Prostate gland (tissue), 2 donors: ENCODE measurements at regions not wholly inside any gene's neighbourhood (a gene's known extent, or its start where the extent isn't known, plus 50 kb on each side); places are given as distances from the start of the nearest gene placed in this dataset.

Experiments used
- DNase-seq: peaks from one replicate; pipeline ENCODE4 v3.0.0-alpha.2; 2019; ENCODE audit warnings: low spot score
- H3K27ac ChIP-seq, 2 donors: fragments of 200-600 bp; sonication (generic); 2 replicates each; pipeline ENCODE4 v1.5.1; 2017 to 2019
- H3K27me3 ChIP-seq: fragments of 200-600 bp; sonication (generic); replicated peaks from 2 replicates; pipeline ENCODE4 v1.5.1; 2019; ENCODE audit not compliant: insufficient read depth
- H3K36me3 ChIP-seq, 2 donors: fragments of 200-600 bp; sonication (generic); 1 replicate in 1 of 2; 2 replicates in 1 of 2; pipeline versions ENCODE4 v1.5.1 to v1.8.1; 2017 to 2019
- H3K4me1 ChIP-seq: fragments of 200-600 bp; sonication (generic); replicated peaks from 2 replicates; pipeline ENCODE4 v1.5.1; 2019
- H3K4me3 ChIP-seq, 2 donors: fragments of 200-600 bp; sonication (generic); 2 replicates each; pipeline ENCODE4 v1.5.1; 2017 to 2019
- H3K9me3 ChIP-seq: fragments of 200-600 bp; sonication (generic); 2 replicates; pipeline ENCODE4 v1.5.1; 2017
- POLR2A ChIP-seq: fragments of 450-650 bp; IDR thresholded peaks from one replicate; pipeline ENCODE4 v1.6.1; 2016; ENCODE audit warnings: antibody characterized with exemption, mild to moderate bottlenecking
- POLR2AphosphoS5 ChIP-seq: sonication (generic); formaldehyde crosslinking; IDR thresholded peaks from one replicate; pipeline ENCODE4 v1.6.1; 2017; ENCODE audit warnings: antibody characterized with exemption
- whole genome bisulfite sequencing: methylation state at CpG from one replicate; pipeline ENCODE4 v1.1.5; 2018; 5-methylcytosine and 5-hydroxymethylcytosine counted together
- intact Hi-C: fragments of 100-400 bp; cut with DNase I; formaldehyde crosslinking; loops from one replicate; pipeline ENCODE4 v1.14.2; 2022
- TF ChIP-seq, protein P1 (sequence below), 4 experiments: fragments of 200-600 bp in 2 of 4; fragments of 450-650 bp in 2 of 4; sonication (generic) in 2 of 4; IDR thresholded peaks; 1 replicate in 3 of 4; 2 replicates in 1 of 4; pipeline ENCODE4 v1.5.1; 2016 to 2019; ENCODE audit warnings: antibody characterized with exemption in 4 of 4, mild to moderate bottlenecking in 2 of 4, moderate library complexity in 2 of 4

DNA sequence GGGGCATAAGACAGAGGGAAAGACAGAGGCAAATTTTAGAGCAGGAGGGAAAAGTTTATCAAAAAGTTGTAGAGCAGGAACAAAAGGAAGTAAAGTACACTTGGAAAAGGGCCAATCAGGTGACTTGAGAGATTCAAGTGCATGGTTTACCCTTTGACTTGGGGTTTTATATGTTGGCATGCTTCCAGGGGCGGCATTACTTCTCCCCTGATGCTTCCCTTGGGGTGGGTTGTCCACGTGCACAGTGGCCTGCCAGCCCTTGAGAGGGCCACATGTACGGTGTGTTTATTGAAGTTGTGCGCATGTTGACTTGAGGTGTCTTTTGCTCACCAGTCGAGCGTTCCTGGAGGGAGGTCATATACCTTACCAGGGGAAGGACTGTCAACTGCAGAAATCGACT is 259.5 kb upstream of the JARID2 start:
- WGBS, result 73% methylated on average over 7 of the region's 7 CpGs
- H3K27me3 ChIP-seq, result no peaks in the 10 kb centered on the region
- no peak overlapping the region for H3K4me3 ChIP-seq
- H3K36me3 ChIP-seq, result no peaks in the 10 kb centered on the region
- no peak overlapping the region for H3K27ac ChIP-seq
- H3K9me3 ChIP-seq, result no peaks in the 10 kb centered on the region
- TF ChIP-seq POLR2AphosphoS5, result no peak
- TF ChIP-seq, protein P1, sequence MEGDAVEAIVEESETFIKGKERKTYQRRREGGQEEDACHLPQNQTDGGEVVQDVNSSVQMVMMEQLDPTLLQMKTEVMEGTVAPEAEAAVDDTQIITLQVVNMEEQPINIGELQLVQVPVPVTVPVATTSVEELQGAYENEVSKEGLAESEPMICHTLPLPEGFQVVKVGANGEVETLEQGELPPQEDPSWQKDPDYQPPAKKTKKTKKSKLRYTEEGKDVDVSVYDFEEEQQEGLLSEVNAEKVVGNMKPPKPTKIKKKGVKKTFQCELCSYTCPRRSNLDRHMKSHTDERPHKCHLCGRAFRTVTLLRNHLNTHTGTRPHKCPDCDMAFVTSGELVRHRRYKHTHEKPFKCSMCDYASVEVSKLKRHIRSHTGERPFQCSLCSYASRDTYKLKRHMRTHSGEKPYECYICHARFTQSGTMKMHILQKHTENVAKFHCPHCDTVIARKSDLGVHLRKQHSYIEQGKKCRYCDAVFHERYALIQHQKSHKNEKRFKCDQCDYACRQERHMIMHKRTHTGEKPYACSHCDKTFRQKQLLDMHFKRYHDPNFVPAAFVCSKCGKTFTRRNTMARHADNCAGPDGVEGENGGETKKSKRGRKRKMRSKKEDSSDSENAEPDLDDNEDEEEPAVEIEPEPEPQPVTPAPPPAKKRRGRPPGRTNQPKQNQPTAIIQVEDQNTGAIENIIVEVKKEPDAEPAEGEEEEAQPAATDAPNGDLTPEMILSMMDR (IDR thresholded peaks at IDR 0.05), result no peak
- TF ChIP-seq POLR2A, result no peak
- intact Hi-C loops, result no loop called here
- H3K4me1 ChIP-seq, result peaks cover 2% of the 10 kb centered on the region
- no peak for DNase-seq

DNA sequence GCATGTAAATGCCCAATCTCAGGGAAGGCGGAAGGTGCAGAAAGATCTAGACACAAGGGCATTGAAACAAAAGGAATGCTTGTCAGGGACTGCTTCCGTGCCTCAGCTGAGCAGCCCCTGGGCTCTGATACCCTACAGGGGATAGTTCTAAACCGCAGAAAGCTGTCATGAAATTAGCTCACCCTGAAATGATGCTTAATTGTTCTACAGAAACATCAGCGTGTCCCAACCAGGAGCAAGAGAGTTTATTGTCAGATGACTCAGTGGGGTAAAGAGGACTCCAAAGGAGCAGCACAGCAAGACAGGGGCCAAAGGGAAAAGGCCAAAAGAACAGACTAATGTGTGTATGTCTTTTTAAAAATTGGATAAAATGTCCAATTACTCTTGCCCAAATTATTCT is 258.4 kb upstream of the JARID2 start:
- Histone ChIP-seq H3K4me3 (no peak overlapping the region), H3K9me3 (no peaks in the 10 kb centered on the region), H3K27me3 (no peaks in the 10 kb centered on the region), H3K36me3 (no peaks in the 10 kb centered on the region), H3K27ac (no peak overlapping the region), H3K4me1 (peaks cover 2% of the 10 kb centered on the region)
- TF ChIP-seq POLR2AphosphoS5, result no peak
- TF ChIP-seq, protein P1 (IDR thresholded peaks at IDR 0.05), result no peak
- TF ChIP-seq POLR2A, result no peak
- DNase-seq, result no peak
- intact Hi-C loops, result no loop called here
- WGBS, result 91% methylated on average over 4 of the region's 4 CpGs

DNA sequence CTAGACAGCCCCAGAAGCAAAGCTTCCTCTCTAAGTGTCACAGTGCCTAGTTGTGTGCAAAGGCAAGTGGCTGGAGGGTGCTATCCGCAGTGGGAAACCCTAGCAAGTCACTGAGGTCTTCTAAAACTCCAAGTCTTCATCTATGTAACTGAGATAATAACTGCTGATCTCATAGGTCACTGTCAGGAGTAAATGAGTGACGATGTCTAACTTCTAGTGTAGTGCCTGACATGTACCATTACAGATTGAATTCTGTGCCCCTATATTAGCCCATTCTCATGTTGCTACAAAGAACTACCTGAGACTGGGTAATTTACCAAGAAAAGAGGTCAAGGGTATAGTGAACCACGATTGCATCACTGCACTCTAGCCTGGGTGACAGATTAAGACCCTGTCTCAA is 253.5 kb upstream of the JARID2 start:
- Histone ChIP-seq H3K36me3 (no peaks in the 10 kb centered on the region), H3K27me3 (no peaks in the 10 kb centered on the region), H3K4me3 (no peak overlapping the region), H3K4me1 (no peaks in the 10 kb centered on the region), H3K9me3 (no peaks in the 10 kb centered on the region), H3K27ac (no peak overlapping the region)
- no peak for TF ChIP-seq POLR2A
- TF ChIP-seq, protein P1 (IDR thresholded peaks at IDR 0.05), result no peak
- TF ChIP-seq POLR2AphosphoS5, result no peak
- WGBS, result 89% methylated on average over 3 of the region's 3 CpGs
- intact Hi-C loops, result no loop called here
- DNase-seq, result no peak

DNA sequence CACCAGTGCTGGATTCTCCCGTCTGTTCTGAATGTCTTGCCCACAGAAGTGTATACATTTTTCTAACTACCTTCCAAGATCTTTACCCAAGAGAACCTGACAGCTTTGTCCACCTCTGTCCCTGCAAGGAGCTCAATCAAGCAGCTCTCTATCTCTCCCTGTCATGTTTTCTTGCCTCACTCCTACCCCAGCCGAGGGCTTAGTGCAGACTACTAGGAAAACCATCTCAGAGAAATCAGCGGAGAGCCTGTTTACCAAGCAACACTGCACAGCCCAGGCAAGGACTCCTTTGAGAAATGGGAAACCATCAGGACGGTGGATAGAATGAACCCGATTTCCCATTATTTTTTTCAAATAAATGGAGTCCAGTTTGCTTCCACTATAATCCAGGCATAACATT is 250.7 kb upstream of the JARID2 start:
- Histone ChIP-seq H3K27me3 (no peaks in the 10 kb centered on the region), H3K36me3 (no peaks in the 10 kb centered on the region), H3K4me1 (no peaks in the 10 kb centered on the region), H3K4me3 (no peak overlapping the region), H3K9me3 (no peaks in the 10 kb centered on the region), H3K27ac (no peak overlapping the region)
- TF ChIP-seq, protein P1 (IDR thresholded peaks at IDR 0.05), result no peak
- TF ChIP-seq POLR2A (no peak), POLR2AphosphoS5 (no peak)
- 63% methylated on average over 5 of the region's 5 CpGs for WGBS
- intact Hi-C loops, result no loop called here
- no peak for DNase-seq

DNA sequence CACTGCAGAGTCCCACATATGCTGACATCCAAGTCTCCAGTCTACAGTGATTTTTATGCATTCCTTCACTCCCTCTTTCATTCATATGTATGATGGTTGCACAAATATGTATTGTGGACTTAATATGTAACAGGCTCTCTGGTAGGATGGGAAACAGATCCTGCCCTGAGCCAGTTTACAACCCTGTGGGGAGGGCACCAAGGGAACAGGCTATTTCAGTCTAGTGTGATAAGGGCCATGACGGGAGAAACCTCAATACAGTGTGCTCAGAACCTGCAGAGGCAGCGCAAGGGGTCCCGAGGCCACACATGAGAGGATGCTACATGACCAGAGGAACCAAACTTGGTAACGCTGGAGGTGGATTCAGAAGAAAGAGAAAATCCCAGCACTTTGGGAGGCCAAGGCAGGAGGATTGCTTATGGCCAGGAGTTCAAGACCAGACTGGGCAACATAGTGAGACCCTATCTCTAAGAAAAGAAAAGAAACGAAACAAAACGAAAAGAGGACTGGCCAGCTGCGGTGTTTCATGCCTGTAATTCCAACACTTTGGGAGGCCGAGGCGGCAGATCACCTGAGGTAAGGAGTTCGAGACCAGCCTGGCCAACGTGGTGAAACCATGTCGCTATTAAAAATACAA is 249.8 kb upstream of the JARID2 start:
- DNase-seq, result no peak
- TF ChIP-seq, protein P1 (IDR thresholded peaks at IDR 0.05), result no peak
- TF ChIP-seq POLR2A (no peak), POLR2AphosphoS5 (no peak)
- Histone ChIP-seq H3K27me3 (no peaks in the 10 kb centered on the region), H3K4me1 (no peaks in the 10 kb centered on the region), H3K27ac (no peak overlapping the region), H3K4me3 (no peak overlapping the region), H3K9me3 (no peaks in the 10 kb centered on the region), H3K36me3 (no peaks in the 10 kb centered on the region)
- intact Hi-C loops, result no loop called here
- 92% methylated on average over 12 of the region's 12 CpGs for WGBS
